Activated CD8-positive, alpha-beta T cell treated with anti-CD3 and anti-CD28 coated beads for 36 hours (primary cell): ENCODE measurements at regions not wholly inside any gene's neighbourhood (a gene's known extent, or its start where the extent isn't known, plus 50 kb on each side); places are given as distances from the start of the nearest gene placed in this dataset.

ENCODE experiments used
- ATAC-seq: fragments of 200-7000 bp; cut with Tn5 transposase; one replicate; pipeline ENCODE4 v1.10.0; 2021; ENCODE audit warnings: mild to moderate bottlenecking, moderate library complexity
- CTCF ChIA-PET: fragments of 350-600 bp; sonication (Branson Sonifier 250); formaldehyde crosslinking; loops from one replicate; lab custom pipeline; 2021; ENCODE audit warnings: antibody characterized with exemption; lab: Charles Lee
- POLR2A ChIA-PET: fragments of 350-600 bp; sonication (Branson Sonifier 250); formaldehyde crosslinking; loops from one replicate; lab custom pipeline; 2021; ENCODE audit warnings: antibody characterized with exemption; lab: Charles Lee
- DNase-seq: peaks from one replicate; pipeline ENCODE4 v3.0.0-alpha.2; 2020
- H3K27ac Mint-ChIP-seq: one replicate; pipeline ENCODE4 v1.8.0; 2021; ENCODE audit warnings: mild to moderate bottlenecking, mixed read lengths
- H3K27me3 Mint-ChIP-seq: one replicate; pipeline ENCODE4 v1.8.0; 2021; ENCODE audit warnings: mixed read lengths
- H3K36me3 Mint-ChIP-seq: one replicate; pipeline ENCODE4 v1.8.0; 2021; ENCODE audit warnings: low read depth, mixed read lengths
- H3K4me1 Mint-ChIP-seq: one replicate; pipeline ENCODE4 v1.8.0; 2021; ENCODE audit warnings: low read depth, mixed read lengths
- H3K4me3 Mint-ChIP-seq: one replicate; pipeline ENCODE4 v1.8.0; 2021; ENCODE audit warnings: mild to moderate bottlenecking, moderate library complexity, mixed read lengths
- H3K9me3 Mint-ChIP-seq: one replicate; pipeline ENCODE4 v1.8.0; 2021; ENCODE audit warnings: mixed read lengths
- intact Hi-C: fragments of 100-400 bp; cut with micrococcal nuclease; formaldehyde crosslinking; loops from one replicate; pipeline ENCODE4 v1.10.0; 2022
- TF ChIP-seq, protein P1 (sequence below): fragments of 200-600 bp; IDR thresholded peaks from one replicate; pipeline ENCODE4 v1.8.0; 2022; ENCODE audit warnings: antibody characterized with exemption, mild to moderate bottlenecking

DNA sequence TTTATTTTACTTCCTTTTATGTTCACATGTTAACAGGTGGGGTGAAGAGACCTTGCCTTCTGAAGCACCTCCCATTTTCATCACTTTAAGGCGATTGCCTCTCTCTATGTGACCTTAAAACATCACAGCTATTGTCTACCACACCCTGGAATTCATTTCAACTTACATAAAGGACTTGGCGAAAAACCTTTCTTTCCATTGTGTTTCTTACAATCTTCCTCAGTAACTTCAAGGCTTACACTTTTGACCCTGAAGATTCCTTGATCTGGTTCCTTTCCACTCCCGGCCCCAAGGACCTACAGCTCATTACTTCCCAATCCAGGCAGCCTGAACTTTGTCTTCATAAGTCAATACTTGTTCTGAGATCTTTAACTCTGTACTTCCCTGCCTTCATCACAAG, 443.3 kb downstream of the ADAMTS20 start:
- ATAC-seq (no peak), DNase-seq (no peak)
- CTCF ChIA-PET = no interaction called here
- POLR2A ChIA-PET = no interaction called here
- Mint-ChIP-seq H3K9me3 (no peaks in the 10 kb centered on the region), H3K4me3 (no peak overlapping the region), H3K4me1 (no peaks in the 10 kb centered on the region), H3K27ac (no peak overlapping the region), H3K27me3 (no peaks in the 10 kb centered on the region), H3K36me3 (no peaks in the 10 kb centered on the region)
- TF ChIP-seq, protein P1, sequence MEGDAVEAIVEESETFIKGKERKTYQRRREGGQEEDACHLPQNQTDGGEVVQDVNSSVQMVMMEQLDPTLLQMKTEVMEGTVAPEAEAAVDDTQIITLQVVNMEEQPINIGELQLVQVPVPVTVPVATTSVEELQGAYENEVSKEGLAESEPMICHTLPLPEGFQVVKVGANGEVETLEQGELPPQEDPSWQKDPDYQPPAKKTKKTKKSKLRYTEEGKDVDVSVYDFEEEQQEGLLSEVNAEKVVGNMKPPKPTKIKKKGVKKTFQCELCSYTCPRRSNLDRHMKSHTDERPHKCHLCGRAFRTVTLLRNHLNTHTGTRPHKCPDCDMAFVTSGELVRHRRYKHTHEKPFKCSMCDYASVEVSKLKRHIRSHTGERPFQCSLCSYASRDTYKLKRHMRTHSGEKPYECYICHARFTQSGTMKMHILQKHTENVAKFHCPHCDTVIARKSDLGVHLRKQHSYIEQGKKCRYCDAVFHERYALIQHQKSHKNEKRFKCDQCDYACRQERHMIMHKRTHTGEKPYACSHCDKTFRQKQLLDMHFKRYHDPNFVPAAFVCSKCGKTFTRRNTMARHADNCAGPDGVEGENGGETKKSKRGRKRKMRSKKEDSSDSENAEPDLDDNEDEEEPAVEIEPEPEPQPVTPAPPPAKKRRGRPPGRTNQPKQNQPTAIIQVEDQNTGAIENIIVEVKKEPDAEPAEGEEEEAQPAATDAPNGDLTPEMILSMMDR = no peak
- intact Hi-C loops = no loop called here

GRCh38 chr12:43107026-43107775, 444.8 kb downstream of the ADAMTS20 start:
- ATAC-seq (no peak), DNase-seq (no peak)
- TF ChIP-seq, protein P1 = no peak
- CTCF ChIA-PET = no interaction called here
- Mint-ChIP-seq H3K4me3 (no peak overlapping the region), H3K9me3 (no peaks in the 10 kb centered on the region), H3K36me3 (no peaks in the 10 kb centered on the region), H3K27ac (no peak overlapping the region), H3K27me3 (no peaks in the 10 kb centered on the region), H3K4me1 (no peaks in the 10 kb centered on the region)
- POLR2A ChIA-PET = no interaction called here
- intact Hi-C loops = no loop called here

- intact Hi-C loops = no loop called here
- no peaks in the 10 kb centered on the region for H3K4me1 Mint-ChIP-seq
- H3K27me3 Mint-ChIP-seq = no peaks in the 10 kb centered on the region
- ChIA-PET CTCF (no interaction called here), POLR2A (no interaction called here)
- TF ChIP-seq, protein P1 = no peak
- DNase-seq (no peak), ATAC-seq (no peak)
- H3K4me3 Mint-ChIP-seq = no peak overlapping the region
- no peak overlapping the region for H3K27ac Mint-ChIP-seq
- no peaks in the 10 kb centered on the region for H3K9me3 Mint-ChIP-seq
- no peaks in the 10 kb centered on the region for H3K36me3 Mint-ChIP-seq
These were observed 445.6 kb downstream of the ADAMTS20 start for GRCh38 chr12:43106355-43106754.

DNA sequence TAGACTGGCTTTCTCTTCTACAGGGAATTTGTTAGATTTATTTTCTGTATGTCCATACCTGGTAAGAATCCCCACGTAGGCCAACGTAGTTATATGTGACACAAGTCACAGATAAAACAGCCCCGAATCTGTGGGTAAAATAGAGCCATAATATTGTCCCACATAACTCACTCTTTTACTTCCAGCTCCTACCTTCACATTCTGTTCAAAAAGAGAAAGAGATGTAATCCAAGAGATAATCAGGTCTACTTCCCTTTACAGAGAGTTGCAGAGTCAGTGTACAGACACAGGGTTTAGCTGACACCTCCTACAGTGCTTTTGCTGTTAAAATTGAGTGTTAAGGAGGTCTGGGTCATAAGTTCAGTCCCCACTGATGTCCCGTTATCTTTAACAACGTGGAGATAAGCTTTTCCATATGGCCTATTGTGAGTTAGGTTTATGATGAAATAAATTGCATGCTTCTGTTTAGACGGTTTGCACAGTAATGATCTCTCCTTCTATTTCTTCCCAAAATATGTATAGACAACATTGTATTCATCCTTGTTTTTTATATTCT, 446.5 kb downstream of the ADAMTS20 start:
- no peaks in the 10 kb centered on the region for H3K27me3 Mint-ChIP-seq
- ChIA-PET POLR2A (no interaction called here), CTCF (no interaction called here)
- H3K4me3 Mint-ChIP-seq = no peak overlapping the region
- DNase-seq (no peak), ATAC-seq (no peak)
- intact Hi-C loops = no loop called here
- no peaks in the 10 kb centered on the region for H3K36me3 Mint-ChIP-seq
- TF ChIP-seq, protein P1 = no peak
- H3K9me3 Mint-ChIP-seq = no peaks in the 10 kb centered on the region
- no peaks in the 10 kb centered on the region for H3K4me1 Mint-ChIP-seq
- no peak overlapping the region for H3K27ac Mint-ChIP-seq

DNA sequence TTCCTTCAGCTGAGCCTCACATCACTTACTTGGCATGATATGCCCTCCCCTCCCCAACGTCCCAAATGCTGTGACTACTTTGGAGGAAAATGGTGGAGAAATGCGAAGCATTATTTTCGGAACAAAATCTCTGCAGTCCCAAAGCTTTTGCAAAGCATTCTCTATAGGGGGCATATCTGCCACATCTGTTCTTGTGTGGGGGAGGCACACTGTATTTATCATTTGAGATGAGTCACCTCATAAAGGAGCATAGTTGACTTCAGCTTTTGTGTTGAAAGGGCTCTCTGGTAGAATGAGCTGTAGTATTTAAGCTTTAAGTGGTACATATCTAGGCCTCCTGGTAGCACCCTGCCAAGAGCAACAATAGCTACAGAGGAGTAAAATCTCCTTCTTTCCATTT, 447.5 kb downstream of the ADAMTS20 start:
- DNase-seq = no peak
- POLR2A ChIA-PET = no interaction called here
- TF ChIP-seq, protein P1 = no peak
- CTCF ChIA-PET = no interaction called here
- Mint-ChIP-seq H3K27me3 (no peaks in the 10 kb centered on the region), H3K36me3 (no peaks in the 10 kb centered on the region), H3K4me3 (no peak overlapping the region), H3K4me1 (no peaks in the 10 kb centered on the region), H3K27ac (no peak overlapping the region), H3K9me3 (no peaks in the 10 kb centered on the region)
- ATAC-seq = no peak
- intact Hi-C loops = no loop called here
